BJ (cell line): ENCODE measurements at regions not wholly inside any gene's neighbourhood (a gene's known extent, or its start where the extent isn't known, plus 50 kb on each side); places are given as distances from the start of the nearest gene placed in this dataset.

Experiments
- CTCF ChIA-PET: fragments of 350-600 bp; formaldehyde crosslinking; extraction: SDS; loops from one replicate; lab custom pipeline; 2021; ENCODE audit warnings: antibody characterized with exemption, inconsistent platforms; lab: Yijun Ruan, JAX
- POLR2A ChIA-PET: fragments of 300-600 bp; sonication (Branson Sonifier 250); formaldehyde crosslinking; extraction: SDS; loops from one replicate; lab custom pipeline; 2021; ENCODE audit warnings: antibody characterized with exemption; lab: Charles Lee
- DNase-seq: peaks from one replicate; pipeline ENCODE4 v3.0.0-alpha.2; 2011; ENCODE audit warnings: low read depth
- H3K27me3 ChIP-seq: 2 replicates; pipeline ENCODE4 v1.6.0; 2011; ENCODE audit warnings: low read length; ENCODE audit not compliant: control insufficient read depth, insufficient read depth
- H3K36me3 ChIP-seq: 2 replicates; pipeline ENCODE4 v1.5.1; 2011; ENCODE audit warnings: low read length; ENCODE audit not compliant: control insufficient read depth, insufficient read depth
- H3K4me3 ChIP-seq: 2 replicates; pipeline ENCODE4 v1.5.1; 2011; ENCODE audit warnings: low read depth, mild to moderate bottlenecking, control low read depth, low read length
- TF ChIP-seq, protein P1 (sequence below): IDR thresholded peaks from 2 replicates; pipeline ENCODE4 v1.5.1; 2011; ENCODE audit warnings: low read depth, mild to moderate bottlenecking, control low read depth, inconsistent platforms, low read length, moderate library complexity; ENCODE audit not compliant: insufficient read depth

DNA sequence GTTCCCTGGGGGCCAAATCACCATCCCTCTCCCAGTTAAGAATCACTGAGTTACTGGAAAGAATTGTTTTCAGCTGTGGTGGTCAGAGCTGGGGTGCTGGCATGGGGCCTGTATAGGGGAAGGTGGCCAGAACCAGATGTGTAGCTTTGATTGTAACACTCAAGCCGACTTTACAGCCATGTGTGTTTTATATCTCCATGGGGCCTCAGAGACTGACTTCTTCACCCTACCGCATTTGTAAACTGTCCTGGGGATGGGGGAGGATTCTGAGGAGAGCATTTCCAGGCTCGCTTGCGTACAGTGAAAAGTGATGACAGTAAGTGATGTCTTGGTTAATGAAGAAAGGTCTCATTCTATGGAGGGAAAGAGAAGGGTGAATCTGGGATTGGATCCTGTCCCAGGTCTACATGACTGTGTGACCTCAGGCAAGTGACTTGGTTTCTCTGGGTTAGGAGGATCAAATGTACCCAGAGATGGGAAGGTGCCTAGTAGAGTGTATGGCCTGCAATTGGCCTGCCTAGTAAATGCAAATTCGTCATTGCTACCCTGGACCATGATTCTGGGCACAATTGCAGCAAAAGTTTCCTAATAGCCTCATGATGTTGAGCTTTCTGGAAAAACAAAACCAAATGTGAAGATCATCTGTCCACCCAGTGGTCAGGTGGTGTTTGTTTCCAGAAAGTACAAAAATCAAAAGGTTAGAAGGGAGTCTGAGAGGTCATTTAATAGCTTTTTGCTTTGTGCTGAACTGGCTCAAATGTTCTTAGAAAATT lies 49.7 kb upstream of the RCC2 start:
- ChIA-PET POLR2A (no interaction called here), CTCF (interaction anchor here (0.6 to 5.3 kb wide), 9 partner anchors 10 to 165 kb away, joined by 3 to 20 read pairs (median 4); no protein-coding TSS in a partner anchor)
- Histone ChIP-seq H3K4me3 (no peak overlapping the region), H3K27me3 (no peaks in the 10 kb centered on the region), H3K36me3 (no peaks in the 10 kb centered on the region)
- TF ChIP-seq, protein P1, sequence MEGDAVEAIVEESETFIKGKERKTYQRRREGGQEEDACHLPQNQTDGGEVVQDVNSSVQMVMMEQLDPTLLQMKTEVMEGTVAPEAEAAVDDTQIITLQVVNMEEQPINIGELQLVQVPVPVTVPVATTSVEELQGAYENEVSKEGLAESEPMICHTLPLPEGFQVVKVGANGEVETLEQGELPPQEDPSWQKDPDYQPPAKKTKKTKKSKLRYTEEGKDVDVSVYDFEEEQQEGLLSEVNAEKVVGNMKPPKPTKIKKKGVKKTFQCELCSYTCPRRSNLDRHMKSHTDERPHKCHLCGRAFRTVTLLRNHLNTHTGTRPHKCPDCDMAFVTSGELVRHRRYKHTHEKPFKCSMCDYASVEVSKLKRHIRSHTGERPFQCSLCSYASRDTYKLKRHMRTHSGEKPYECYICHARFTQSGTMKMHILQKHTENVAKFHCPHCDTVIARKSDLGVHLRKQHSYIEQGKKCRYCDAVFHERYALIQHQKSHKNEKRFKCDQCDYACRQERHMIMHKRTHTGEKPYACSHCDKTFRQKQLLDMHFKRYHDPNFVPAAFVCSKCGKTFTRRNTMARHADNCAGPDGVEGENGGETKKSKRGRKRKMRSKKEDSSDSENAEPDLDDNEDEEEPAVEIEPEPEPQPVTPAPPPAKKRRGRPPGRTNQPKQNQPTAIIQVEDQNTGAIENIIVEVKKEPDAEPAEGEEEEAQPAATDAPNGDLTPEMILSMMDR = no peak
- DNase-seq = no peak
